Osteocyte (in vitro differentiated cells): ENCODE measurements at regions not wholly inside any gene's neighbourhood (a gene's known extent, or its start where the extent isn't known, plus 50 kb on each side); places are given as distances from the start of the nearest gene placed in this dataset.

Source experiments
- DNase-seq: peaks from one replicate; pipeline ENCODE4 v3.0.0; 2021; ENCODE audit warnings: mixed read lengths; ENCODE audit not compliant: unreplicated experiment; ENCODE audit errors: extremely low spot score
- H3K27ac Mint-ChIP-seq: one replicate; pipeline ENCODE4 v1.8.0; 2021; ENCODE audit warnings: mild to moderate bottlenecking, mixed read lengths; ENCODE audit not compliant: unreplicated experiment
- H3K27me3 Mint-ChIP-seq: one replicate; pipeline ENCODE4 v1.8.0; 2021; ENCODE audit warnings: mixed read lengths; ENCODE audit not compliant: unreplicated experiment
- H3K36me3 Mint-ChIP-seq: one replicate; pipeline ENCODE4 v1.8.0; 2021; ENCODE audit warnings: mixed read lengths; ENCODE audit not compliant: unreplicated experiment
- H3K4me1 Mint-ChIP-seq: one replicate; pipeline ENCODE4 v1.8.0; 2021; ENCODE audit warnings: mixed read lengths; ENCODE audit not compliant: unreplicated experiment
- H3K4me3 Mint-ChIP-seq: one replicate; pipeline ENCODE4 v1.8.0; 2021; ENCODE audit warnings: mild to moderate bottlenecking, moderate library complexity, mixed read lengths; ENCODE audit not compliant: unreplicated experiment
- H3K9me3 Mint-ChIP-seq: one replicate; pipeline ENCODE4 v1.8.0; 2021; ENCODE audit warnings: mixed read lengths; ENCODE audit not compliant: unreplicated experiment
- TF ChIP-seq, protein P1 (sequence below): fragments of 200-600 bp; sonication (generic); IDR thresholded peaks from 2 replicates; pipeline ENCODE4 v1.5.0; 2021; ENCODE audit warnings: antibody characterized with exemption, mild to moderate bottlenecking, moderate library complexity

DNA sequence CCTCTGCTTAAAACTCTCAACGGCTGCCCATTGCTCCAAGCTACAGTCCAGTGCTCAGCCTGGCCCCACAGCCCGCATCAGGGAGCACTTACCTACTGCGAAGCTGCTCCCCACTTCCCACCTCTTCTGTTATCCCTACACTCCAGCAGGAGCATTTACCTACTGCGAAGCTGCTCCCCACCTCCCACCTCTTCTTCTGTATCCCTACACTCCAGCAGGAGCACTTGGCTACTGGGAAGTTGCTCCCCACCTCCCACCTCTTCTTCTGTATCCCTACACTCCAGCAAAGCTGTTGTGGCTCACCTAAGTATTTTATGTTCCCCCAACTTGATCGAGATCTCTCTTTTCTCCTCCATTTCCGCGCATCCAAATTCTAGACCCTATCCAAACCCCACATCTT, 563.3 kb upstream of the ZFP42 start:
- H3K36me3 Mint-ChIP-seq: no peaks in the 10 kb centered on the region
- H3K27me3 Mint-ChIP-seq: no peaks in the 10 kb centered on the region
- no peaks in the 10 kb centered on the region for H3K9me3 Mint-ChIP-seq
- DNase-seq: no peak
- no peaks in the 10 kb centered on the region for H3K4me1 Mint-ChIP-seq
- H3K4me3 Mint-ChIP-seq: no peak overlapping the region
- no peak overlapping the region for H3K27ac Mint-ChIP-seq
- TF ChIP-seq, protein P1, sequence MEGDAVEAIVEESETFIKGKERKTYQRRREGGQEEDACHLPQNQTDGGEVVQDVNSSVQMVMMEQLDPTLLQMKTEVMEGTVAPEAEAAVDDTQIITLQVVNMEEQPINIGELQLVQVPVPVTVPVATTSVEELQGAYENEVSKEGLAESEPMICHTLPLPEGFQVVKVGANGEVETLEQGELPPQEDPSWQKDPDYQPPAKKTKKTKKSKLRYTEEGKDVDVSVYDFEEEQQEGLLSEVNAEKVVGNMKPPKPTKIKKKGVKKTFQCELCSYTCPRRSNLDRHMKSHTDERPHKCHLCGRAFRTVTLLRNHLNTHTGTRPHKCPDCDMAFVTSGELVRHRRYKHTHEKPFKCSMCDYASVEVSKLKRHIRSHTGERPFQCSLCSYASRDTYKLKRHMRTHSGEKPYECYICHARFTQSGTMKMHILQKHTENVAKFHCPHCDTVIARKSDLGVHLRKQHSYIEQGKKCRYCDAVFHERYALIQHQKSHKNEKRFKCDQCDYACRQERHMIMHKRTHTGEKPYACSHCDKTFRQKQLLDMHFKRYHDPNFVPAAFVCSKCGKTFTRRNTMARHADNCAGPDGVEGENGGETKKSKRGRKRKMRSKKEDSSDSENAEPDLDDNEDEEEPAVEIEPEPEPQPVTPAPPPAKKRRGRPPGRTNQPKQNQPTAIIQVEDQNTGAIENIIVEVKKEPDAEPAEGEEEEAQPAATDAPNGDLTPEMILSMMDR: no peak

DNA sequence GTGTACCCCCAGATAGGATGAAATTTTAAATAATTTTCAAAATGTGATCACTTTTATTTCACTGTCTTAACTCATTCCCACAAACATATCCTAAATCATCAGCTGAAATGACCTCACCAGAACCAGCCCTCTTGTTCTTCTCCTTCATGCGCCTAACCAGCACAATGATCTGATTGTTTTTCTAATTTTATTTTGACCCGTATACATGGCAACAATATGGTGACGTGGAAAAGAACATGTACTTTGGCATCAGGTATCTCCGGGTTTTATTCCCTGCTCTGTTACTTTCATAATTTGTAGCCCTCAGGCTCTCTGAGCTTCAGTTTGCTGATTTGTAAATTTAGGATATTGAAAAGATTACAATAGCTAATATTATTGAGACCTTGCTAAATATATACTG, 562.4 kb upstream of the ZFP42 start:
- H3K36me3 Mint-ChIP-seq: no peaks in the 10 kb centered on the region
- no peak for DNase-seq
- peaks cover 5% of the 10 kb centered on the region for H3K9me3 Mint-ChIP-seq
- no peak overlapping the region for H3K27ac Mint-ChIP-seq
- no peak overlapping the region for H3K4me3 Mint-ChIP-seq
- TF ChIP-seq, protein P1: no peak
- no peaks in the 10 kb centered on the region for H3K27me3 Mint-ChIP-seq
- H3K4me1 Mint-ChIP-seq: no peaks in the 10 kb centered on the region

DNA sequence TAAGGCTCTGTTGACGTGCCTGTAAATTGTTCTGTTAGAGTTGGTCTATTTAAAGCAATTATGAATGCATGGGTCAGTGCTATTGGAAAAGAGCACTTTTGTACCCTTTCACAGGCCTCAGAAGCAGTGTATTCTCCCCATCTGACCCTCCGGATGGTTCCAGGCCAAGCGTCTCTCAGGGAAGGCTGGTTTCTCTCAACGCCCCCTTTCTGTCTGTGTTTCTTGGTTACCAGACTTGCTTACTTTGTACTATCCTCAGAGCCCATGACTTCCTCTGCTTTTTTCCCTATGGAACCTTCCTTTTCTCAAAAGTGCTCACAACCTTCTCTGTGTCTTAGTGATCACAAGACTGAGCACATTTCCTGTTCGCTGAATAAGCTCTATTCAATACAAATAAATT, 559.3 kb upstream of the ZFP42 start:
- peaks cover 6% of the 10 kb centered on the region for H3K9me3 Mint-ChIP-seq
- TF ChIP-seq, protein P1: no peak
- no peaks in the 10 kb centered on the region for H3K36me3 Mint-ChIP-seq

GRCh38 chr4:187444061-187444460, 551.5 kb upstream of the ZFP42 start:
- no peaks in the 10 kb centered on the region for H3K27me3 Mint-ChIP-seq
- no peaks in the 10 kb centered on the region for H3K36me3 Mint-ChIP-seq

More for the DNA sequence above, 559.3 kb upstream of the ZFP42 start:
- no peak for DNase-seq
- Mint-ChIP-seq H3K27ac (no peak overlapping the region), H3K4me3 (no peak overlapping the region), H3K27me3 (no peaks in the 10 kb centered on the region), H3K4me1 (no peaks in the 10 kb centered on the region)

GRCh38 chr4:187449702-187450101, 545.9 kb upstream of the ZFP42 start:
- Mint-ChIP-seq H3K4me1 (no peaks in the 10 kb centered on the region), H3K4me3 (no peak overlapping the region), H3K27me3 (no peaks in the 10 kb centered on the region), H3K27ac (no peak overlapping the region), H3K9me3 (no peaks in the 10 kb centered on the region), H3K36me3 (no peaks in the 10 kb centered on the region)
- DNase-seq: no peak
- TF ChIP-seq, protein P1: no peak

More at GRCh38 chr4:187444061-187444460, 551.5 kb upstream of the ZFP42 start:
- Mint-ChIP-seq H3K4me3 (no peak overlapping the region), H3K27ac (no peak overlapping the region), H3K4me1 (no peaks in the 10 kb centered on the region), H3K9me3 (no peaks in the 10 kb centered on the region)
- no peak for DNase-seq
- TF ChIP-seq, protein P1: no peak
